ENCODE measurements at regions not wholly inside any gene's neighbourhood (a gene's known extent, or its start where the extent isn't known, plus 50 kb on each side); places are given as distances from the start of the nearest gene placed in this dataset.

DNA sequence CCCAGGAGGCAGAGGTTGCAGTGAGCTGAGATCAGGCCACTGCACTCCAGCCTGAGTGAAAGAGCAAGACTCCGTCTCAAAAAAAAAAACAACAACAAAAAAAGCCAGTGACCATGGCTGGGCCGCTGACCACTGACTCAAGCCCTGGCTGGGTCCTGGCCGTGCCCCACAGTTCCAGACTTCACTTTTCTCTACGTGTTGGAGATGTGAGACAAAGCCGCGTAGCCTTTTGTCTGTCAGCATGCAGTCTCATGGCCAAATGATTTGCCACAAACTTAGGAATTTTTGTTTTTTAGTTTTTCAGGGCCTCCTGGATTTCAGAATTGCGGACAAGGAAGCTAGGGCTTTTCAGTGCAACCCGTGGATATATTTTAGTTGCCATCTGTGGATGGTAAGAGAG lies 89.3 kb upstream of the CIBAR2 start:
- TF ChIP-seq, protein P1, sequence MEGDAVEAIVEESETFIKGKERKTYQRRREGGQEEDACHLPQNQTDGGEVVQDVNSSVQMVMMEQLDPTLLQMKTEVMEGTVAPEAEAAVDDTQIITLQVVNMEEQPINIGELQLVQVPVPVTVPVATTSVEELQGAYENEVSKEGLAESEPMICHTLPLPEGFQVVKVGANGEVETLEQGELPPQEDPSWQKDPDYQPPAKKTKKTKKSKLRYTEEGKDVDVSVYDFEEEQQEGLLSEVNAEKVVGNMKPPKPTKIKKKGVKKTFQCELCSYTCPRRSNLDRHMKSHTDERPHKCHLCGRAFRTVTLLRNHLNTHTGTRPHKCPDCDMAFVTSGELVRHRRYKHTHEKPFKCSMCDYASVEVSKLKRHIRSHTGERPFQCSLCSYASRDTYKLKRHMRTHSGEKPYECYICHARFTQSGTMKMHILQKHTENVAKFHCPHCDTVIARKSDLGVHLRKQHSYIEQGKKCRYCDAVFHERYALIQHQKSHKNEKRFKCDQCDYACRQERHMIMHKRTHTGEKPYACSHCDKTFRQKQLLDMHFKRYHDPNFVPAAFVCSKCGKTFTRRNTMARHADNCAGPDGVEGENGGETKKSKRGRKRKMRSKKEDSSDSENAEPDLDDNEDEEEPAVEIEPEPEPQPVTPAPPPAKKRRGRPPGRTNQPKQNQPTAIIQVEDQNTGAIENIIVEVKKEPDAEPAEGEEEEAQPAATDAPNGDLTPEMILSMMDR (IDR thresholded peaks at IDR 0.05): no peak
- no peak for TF ChIP-seq POLR2A (IDR thresholded peaks at IDR 0.05)

Measured in lower leg skin (tissue), 3 donors.